ENCODE measurements at regions not wholly inside any gene's neighbourhood (a gene's known extent, or its start where the extent isn't known, plus 50 kb on each side); places are given as distances from the start of the nearest gene placed in this dataset.
"Not testable (repeated sequence)": the region's sequence is repeated elsewhere in the genome, so short reads cannot be mapped to it uniquely, and the experiment has no call there.

GRCh38 chrX:122092360-122092759 lies 1045.0 kb downstream of the GLUD2 start:
- DNase-seq: no peak

GRCh38 chrX:122092978-122093377 lies 1045.6 kb downstream of the GLUD2 start:
- DNase-seq: no peak

DNA sequence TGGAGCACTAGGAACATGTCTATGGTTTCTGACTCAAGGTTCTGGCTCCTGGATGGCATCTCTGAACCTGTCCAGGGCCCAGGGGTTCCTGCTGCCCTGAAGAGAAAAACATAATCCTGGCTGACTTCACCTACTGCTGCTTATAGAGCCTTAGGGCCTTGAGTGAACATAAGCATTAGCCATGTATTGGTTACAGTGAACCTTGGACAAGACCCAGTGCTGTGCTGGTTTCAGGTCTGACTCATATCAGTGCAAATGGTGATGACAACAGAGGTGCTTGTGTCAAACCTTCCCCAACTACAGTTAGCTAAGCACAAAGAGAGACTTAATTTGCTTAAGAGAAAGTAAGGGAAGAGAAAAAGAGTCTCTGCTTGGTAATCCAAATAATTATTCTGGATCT lies 1047.2 kb downstream of the GLUD2 start:
- DNase-seq: no peak

DNA sequence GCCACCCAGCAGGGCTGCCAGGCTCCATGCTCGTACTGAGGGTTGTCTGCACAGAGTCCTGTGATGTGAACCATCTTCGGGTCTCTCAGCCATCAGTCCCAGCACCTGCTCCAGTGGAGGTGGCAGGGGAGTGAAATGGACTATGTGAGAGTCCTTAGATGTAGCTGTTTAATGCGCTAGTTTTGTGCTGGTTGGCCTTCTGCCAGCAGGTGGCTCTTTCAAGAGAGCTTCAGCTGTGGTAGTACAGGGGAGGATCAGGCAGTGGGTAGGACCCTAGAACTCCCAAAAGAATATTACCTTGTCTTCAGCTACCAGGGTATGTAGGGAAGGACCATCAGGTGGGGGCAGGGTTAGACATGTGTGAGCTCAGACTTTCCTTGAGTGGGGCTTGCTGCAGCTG lies 1066.0 kb downstream of the GLUD2 start:
- DNase-seq: no peak

- no peak for DNase-seq
Observed at GRCh38 chrX:122113896-122114295, 1066.5 kb downstream of the GLUD2 start.

DNA sequence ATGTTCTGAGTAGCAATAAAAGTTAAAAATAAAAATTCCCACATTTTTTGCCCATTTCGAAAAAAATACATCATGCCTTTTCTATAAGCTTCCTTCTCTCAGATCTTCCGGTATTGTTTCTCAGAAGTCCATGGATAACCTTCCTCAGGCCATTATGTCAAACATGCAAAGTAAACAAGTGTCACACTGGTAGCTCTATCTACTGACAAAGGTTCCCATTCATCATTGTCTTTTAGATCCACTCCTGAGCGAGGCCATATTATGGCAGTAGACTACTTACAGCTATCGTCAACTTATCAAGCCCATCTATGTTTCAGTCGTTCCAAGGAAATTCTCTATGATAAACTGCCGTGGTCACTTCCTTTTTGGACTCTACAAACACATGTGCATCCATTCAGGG lies 1068.2 kb downstream of the GLUD2 start:
- no peak for DNase-seq

DNA sequence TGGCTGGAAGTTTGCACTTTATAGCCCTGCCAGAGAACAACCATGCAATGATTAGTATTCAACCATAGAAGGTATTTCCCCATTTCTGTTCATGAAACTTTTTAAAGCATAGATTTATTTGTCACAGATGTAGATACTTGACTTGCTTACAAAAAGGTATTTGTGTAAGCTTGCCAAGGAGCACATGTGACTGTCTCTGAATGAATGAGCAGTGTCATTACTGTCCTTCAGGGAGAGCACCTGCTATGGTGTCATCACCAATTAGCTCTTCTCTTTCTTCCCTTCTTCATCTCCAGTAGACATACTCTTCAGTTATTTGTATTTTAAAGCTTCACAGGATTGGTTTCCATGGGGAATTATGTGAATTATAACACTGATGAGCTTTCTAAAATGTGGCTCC lies 1064.7 kb upstream of the GRIA3 start:
- no peak for DNase-seq

DNA sequence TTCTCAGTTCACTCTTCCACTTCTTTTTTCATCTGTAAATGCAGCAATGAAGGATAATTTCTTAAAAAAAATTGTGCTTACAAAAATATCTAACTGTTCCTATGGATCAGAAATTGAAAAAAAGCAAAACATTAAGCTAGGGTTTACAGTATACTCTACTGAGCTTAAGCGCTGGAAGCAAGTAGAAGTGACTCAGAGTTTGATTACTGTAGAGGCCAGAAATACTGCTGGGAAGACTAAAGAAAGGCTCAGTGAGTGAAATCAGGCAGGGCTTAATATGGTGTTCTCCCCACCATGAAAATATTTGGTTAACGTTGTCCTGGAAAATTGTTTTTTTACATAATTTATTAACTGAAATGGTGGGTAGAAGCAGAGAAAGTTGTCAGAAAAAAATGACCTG lies 1061.8 kb upstream of the GRIA3 start:
- no peak for DNase-seq

- no peak for DNase-seq
Observed at GRCh38 chrX:122133478-122133877, 1050.6 kb upstream of the GRIA3 start.

- no peak for DNase-seq
Observed at GRCh38 chrX:122134291-122134690, 1049.8 kb upstream of the GRIA3 start.

GRCh38 chrX:122135070-122135469 lies 1049.0 kb upstream of the GRIA3 start:
- no peak for DNase-seq

- not testable (repeated sequence) for DNase-seq
Observed at GRCh38 chrX:122140219-122140618, 1043.9 kb upstream of the GRIA3 start.

GRCh38 chrX:122154019-122154418 lies 1030.1 kb upstream of the GRIA3 start:
- DNase-seq: no peak

DNA sequence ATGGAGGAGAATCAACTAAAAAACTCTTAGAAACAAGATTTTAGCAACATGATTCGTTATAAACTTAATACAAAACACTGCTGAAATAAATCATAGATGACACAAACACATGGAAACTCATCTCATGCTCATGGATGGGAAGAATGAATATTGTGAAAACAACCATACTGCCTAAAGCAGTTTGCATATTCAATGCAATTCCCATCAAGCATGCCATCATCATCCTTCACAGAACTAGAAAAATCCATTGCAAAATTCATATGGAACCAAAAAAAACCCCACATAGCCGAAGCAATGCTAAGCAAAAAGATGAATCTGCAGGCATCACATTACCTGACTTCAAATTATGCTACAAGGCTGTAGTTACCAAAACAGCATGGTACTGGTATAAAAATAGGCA lies 1015.8 kb upstream of the GRIA3 start:
- no peak for DNase-seq

DNA sequence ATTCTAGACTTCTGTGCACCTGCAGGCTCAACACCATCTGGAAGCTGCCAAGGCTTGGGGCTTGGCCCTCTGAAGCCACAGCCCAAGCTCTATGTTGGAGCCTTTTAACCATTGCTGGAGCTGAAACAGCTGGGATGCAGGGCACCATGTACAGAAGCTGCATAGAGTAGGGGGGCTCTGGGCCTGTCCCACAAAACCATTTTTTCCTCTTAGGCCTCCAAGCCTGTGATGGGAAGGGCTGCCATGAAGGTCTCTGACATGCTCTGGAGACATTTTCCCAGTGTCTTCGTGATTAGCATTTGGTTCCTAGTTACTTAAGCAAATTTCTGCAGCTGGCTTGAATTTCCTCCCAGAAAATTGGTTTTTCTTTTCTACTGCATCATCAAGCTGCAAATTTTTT lies 999.3 kb upstream of the GRIA3 start:
- DNase-seq: no peak

DNA sequence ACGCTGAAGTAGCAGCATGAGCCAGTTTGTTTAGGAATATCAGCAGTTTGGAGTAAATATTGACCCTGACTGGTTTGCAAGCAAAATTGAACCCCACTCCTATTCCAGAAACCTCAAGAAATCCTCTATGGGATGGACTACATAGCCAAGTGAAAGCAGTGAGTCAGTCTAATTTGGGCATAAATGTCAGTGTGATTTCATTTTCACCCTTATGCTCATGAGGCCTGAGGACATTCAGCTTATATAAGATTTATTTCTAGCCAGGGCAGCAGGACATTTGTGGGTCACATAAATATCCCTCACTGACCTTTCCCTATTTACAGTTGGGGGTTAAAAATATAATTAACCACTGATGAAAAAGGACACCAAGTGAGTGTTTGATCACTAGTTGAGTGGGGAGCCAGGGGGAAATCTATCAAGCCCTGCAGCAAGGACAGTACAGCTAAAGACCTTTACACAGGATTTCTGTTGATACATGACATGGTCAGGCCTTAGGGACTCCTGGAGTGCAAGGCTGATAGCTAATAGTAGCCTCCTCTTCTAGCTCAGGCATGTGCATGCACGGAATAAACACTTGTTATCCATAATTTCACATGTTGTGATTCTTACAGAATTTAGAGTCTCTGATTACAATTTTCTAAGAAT lies 996.9 kb upstream of the GRIA3 start:
- no peak for DNase-seq

- no peak for DNase-seq
Observed at GRCh38 chrX:122188751-122189150, 995.3 kb upstream of the GRIA3 start.

DNA sequence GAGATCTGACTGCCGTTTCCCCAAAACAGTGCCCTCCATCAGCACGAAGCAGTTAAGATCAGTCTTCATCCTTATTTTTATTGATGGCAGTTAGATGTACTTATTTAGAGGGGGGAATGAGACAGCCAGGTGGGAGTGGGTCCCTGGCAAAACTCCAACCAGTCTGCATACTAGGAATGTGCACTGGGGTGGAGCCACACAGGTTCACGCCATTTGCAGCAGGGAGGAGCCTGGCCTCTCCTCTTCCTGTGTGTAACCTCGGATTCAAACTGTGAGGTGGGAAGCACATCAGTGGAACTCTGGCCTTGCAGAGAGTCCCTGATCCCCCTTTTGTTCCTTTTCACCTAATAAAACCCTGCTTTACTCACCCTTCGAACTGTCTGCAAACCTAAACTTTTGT lies 987.7 kb upstream of the GRIA3 start:
- no peak for DNase-seq

DNA sequence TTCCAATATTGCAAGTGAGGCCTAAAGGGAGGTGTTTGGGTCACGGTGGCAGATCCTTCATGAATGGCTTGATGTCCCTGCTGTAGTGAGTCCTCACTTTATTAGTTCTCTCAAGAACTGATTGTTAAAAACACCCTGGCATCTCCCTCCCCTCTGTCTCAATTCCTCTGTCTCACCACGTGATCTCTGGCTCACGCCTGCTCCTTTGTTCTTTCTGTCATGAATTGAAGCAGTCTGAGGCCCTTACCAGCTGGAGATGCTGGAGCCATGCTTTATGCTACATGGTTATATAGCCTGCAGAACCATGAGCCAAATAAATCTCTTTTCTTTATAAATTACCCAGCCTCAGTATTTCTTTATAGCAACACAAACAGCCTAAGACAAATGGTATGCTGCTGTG lies 980.7 kb upstream of the GRIA3 start:
- no peak for DNase-seq

DNA sequence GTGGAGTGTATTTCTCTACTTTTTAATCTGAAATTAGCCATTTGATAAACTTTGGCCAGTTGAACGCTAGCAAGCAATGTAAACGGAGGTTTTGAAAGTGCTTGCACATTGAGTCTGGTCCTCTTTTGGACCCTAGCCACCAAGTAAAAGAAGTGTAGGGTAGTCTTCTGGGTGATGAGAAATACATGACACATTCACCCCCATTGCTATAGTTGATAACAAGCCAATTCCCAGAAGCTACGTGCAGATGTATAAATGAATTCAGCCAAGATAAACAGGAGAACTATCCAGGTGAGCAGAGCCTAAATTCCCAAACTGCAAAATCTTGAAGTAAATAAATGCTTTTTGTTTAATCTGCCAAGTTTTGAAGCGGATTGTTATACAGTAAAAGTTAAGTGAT lies 965.4 kb upstream of the GRIA3 start:
- no peak for DNase-seq

DNA sequence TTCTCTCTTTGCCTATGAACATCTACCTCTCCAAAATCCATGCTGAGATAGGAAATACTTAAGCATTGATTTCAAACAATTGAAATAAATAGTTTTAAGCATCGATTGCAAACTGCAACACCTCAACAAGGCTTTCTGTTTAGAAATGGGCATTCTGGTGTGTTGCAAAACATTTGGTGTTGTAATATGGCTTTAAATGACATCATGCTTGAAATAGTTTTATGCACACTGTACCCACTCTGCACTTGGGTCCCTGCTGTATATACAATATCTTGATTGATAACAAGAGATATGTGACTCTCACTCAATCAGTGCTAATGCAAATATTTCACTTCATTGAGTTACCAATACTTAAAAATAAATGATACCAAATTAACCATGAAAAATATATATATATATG lies 964.9 kb upstream of the GRIA3 start:
- no peak for DNase-seq

- no peak for DNase-seq
Observed at GRCh38 chrX:122219735-122220134, 964.3 kb upstream of the GRIA3 start.

GRCh38 chrX:122220644-122221373 lies 963.3 kb upstream of the GRIA3 start:
- no peak for DNase-seq

DNA sequence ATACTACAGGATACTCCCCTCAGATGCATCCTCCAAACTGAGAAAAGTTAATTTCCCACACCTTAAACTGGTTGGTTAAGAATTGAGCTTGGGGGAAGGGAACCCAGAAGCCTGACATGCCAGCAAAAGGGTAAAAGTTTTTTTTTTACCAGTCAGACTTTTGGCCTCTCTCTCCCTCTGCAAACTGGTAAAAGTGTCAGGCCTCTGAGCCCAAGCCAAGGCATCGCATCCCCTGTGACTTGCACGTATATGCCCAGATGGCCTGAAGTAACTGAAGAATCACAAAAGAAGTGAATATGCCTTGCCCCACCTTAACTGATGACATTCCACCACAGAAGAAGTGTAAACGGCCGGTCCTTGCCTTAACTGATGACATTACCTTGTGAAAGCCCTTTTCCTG lies 962.3 kb upstream of the GRIA3 start:
- DNase-seq: not testable (repeated sequence)

- not testable (repeated sequence) for DNase-seq
Observed at GRCh38 chrX:122224137-122224536, 959.9 kb upstream of the GRIA3 start.

All from DMS 273 treated with DMSO at 0.1 percent for 48 hours (cell line).